Calu3 (cell line): ENCODE measurements at regions not wholly inside any gene's neighbourhood (a gene's known extent, or its start where the extent isn't known, plus 50 kb on each side); places are given as distances from the start of the nearest gene placed in this dataset.

Experiments used
- BruUV-seq: library from RNA; stranded (reverse); fragments of 400-500 nt; replicated peaks from 2 replicates; lab custom pipeline; 2021; lab: Mats Ljungman, UMichigan
- CTCF ChIA-PET: fragments of 300-600 bp; sonication (Branson Sonifier 250); formaldehyde crosslinking; loops from one replicate; lab custom pipeline; 2022; ENCODE audit warnings: antibody characterized with exemption; lab: Charles Lee
- DNase-seq: peaks from one replicate; pipeline ENCODE4 v3.0.0; 2022
- H3K27ac Mint-ChIP-seq: one replicate; pipeline ENCODE4 v1.8.0; 2022; ENCODE audit warnings: mixed read lengths; ENCODE audit not compliant: unreplicated experiment
- H3K27me3 Mint-ChIP-seq: one replicate; pipeline ENCODE4 v1.8.0; 2022; ENCODE audit warnings: mixed read lengths; ENCODE audit not compliant: unreplicated experiment
- H3K36me3 Mint-ChIP-seq: one replicate; pipeline ENCODE4 v1.8.0; 2022; ENCODE audit warnings: mild to moderate bottlenecking, moderate library complexity, mixed read lengths; ENCODE audit not compliant: insufficient read depth, unreplicated experiment
- H3K4me1 Mint-ChIP-seq: one replicate; pipeline ENCODE4 v1.8.0; 2022; ENCODE audit warnings: mild to moderate bottlenecking, low read depth, mixed read lengths; ENCODE audit not compliant: unreplicated experiment
- H3K4me3 Mint-ChIP-seq: one replicate; pipeline ENCODE4 v1.8.0; 2022; ENCODE audit warnings: mild to moderate bottlenecking, low read depth, moderate library complexity, mixed read lengths; ENCODE audit not compliant: unreplicated experiment
- H3K9me3 Mint-ChIP-seq: one replicate; pipeline ENCODE4 v1.8.0; 2022; ENCODE audit warnings: low read depth, mixed read lengths; ENCODE audit not compliant: unreplicated experiment
- intact Hi-C: fragments of 100-400 bp; cut with micrococcal nuclease; formaldehyde crosslinking; loops from one replicate; pipeline ENCODE4 v1.10.0; 2022; ENCODE audit not compliant: unreplicated experiment
- TF ChIP-seq, protein P1 (sequence below): fragments of 200-600 bp; IDR thresholded peaks from one replicate; pipeline ENCODE4 v1.8.0; 2022; ENCODE audit warnings: antibody characterized with exemption; ENCODE audit not compliant: unreplicated experiment

DNA sequence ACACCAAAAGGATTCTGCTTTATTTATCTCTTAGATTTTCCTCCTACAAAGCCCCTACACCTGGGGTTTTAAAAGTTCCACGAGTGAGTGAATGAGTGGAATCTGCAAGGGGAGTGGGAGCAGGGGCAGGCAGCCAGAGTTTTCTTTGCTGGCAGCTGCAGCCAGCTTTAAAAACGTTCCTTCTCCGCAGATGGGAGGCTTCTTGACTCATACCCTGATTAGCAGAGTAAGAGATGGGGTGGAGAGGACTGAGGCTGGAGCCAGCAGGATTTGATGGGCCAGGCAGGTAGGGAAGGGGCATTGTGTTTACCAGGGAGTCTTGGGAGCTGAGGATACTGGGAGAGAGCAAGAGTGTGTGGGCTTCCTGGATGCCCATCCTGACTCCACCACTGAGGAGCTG is 99.6 kb upstream of the TNP1 start:
- TF ChIP-seq, protein P1, sequence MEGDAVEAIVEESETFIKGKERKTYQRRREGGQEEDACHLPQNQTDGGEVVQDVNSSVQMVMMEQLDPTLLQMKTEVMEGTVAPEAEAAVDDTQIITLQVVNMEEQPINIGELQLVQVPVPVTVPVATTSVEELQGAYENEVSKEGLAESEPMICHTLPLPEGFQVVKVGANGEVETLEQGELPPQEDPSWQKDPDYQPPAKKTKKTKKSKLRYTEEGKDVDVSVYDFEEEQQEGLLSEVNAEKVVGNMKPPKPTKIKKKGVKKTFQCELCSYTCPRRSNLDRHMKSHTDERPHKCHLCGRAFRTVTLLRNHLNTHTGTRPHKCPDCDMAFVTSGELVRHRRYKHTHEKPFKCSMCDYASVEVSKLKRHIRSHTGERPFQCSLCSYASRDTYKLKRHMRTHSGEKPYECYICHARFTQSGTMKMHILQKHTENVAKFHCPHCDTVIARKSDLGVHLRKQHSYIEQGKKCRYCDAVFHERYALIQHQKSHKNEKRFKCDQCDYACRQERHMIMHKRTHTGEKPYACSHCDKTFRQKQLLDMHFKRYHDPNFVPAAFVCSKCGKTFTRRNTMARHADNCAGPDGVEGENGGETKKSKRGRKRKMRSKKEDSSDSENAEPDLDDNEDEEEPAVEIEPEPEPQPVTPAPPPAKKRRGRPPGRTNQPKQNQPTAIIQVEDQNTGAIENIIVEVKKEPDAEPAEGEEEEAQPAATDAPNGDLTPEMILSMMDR = no peak
- CTCF ChIA-PET = interaction anchor here (0.7 kb wide), 1 partner anchor 74 kb away, joined by 3 read pairs; no protein-coding TSS in a partner anchor
- BruUV-seq = no TSS peak

DNA sequence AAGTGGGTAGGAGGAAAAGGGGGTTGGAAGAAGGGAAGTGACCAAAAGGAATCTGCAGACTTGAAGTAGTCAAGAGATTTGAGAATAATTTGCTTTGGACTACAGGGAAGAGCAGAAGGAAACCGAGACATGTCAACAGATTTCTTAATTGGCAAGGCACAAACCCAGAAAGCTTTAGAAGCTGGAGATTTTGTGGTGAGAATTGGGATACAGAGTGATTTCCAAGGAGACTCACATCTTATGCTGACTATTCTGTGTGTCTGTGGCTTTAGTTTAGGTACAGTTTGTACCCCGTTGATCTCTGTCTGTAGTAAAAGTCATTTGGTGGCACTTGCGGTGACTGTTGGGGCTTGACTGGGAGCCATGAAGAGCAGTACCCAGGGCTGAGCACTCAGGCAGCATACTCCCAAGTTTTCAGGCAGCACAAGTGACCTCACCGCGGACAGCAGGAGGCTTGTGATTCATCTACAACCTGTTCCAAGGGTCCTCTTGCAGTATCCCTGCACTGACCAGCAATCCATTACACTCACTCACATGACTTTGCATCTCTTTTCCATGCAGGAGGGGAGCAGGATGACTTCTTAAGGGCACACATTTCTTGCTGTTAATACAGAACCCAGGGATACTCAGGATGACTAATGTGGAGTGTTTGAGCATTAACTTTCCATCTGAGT is 97.1 kb upstream of the TNP1 start:
- no peaks in the 10 kb centered on the region for H3K27me3 Mint-ChIP-seq
- no peaks in the 10 kb centered on the region for H3K4me1 Mint-ChIP-seq
- H3K27ac Mint-ChIP-seq = no peak overlapping the region
- intact Hi-C loops = no loop called here
- peaks cover 7% of the 10 kb centered on the region for H3K9me3 Mint-ChIP-seq
- no peak overlapping the region for H3K4me3 Mint-ChIP-seq
- no peak for DNase-seq
- CTCF ChIA-PET = no interaction called here
- TF ChIP-seq, protein P1 = no peak
- no peaks in the 10 kb centered on the region for H3K36me3 Mint-ChIP-seq
- no TSS peak for BruUV-seq

More for the DNA sequence above, 99.6 kb upstream of the TNP1 start:
- no peak overlapping the region for H3K4me3 Mint-ChIP-seq
- H3K27ac Mint-ChIP-seq = no peak overlapping the region
- DNase-seq = no peak
- peaks cover 2% of the 10 kb centered on the region for H3K9me3 Mint-ChIP-seq
- intact Hi-C loops = no loop called here
- no peaks in the 10 kb centered on the region for H3K4me1 Mint-ChIP-seq
- H3K27me3 Mint-ChIP-seq = no peaks in the 10 kb centered on the region
- H3K36me3 Mint-ChIP-seq = no peaks in the 10 kb centered on the region

DNA sequence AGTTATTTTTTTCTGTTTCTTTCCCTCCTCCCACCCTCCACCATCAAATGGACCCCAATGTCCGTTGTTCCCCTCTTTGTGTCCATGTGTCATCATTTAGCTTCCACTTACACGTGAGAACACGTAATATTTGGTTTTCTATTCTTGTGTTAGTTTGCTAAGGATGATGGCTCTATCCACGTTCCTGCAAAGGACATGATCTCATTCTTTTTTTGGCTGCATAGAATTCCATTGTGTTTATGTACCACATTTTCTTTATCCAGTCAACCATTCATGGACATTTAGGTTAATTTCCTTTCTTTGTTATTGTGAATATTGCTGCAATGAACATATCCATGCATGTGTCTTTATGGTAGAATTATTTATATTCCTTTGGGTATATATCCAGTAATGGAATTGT is 91.3 kb upstream of the TNP1 start:
- peaks cover 5% of the 10 kb centered on the region for H3K9me3 Mint-ChIP-seq
- no peaks in the 10 kb centered on the region for H3K4me1 Mint-ChIP-seq
- no TSS peak for BruUV-seq
- H3K4me3 Mint-ChIP-seq = no peak overlapping the region
- H3K36me3 Mint-ChIP-seq = no peaks in the 10 kb centered on the region
- TF ChIP-seq, protein P1 = no peak
- intact Hi-C loops = no loop called here
- H3K27ac Mint-ChIP-seq = no peak overlapping the region
- H3K27me3 Mint-ChIP-seq = no peaks in the 10 kb centered on the region
- CTCF ChIA-PET = no interaction called here
- DNase-seq = no peak

DNA sequence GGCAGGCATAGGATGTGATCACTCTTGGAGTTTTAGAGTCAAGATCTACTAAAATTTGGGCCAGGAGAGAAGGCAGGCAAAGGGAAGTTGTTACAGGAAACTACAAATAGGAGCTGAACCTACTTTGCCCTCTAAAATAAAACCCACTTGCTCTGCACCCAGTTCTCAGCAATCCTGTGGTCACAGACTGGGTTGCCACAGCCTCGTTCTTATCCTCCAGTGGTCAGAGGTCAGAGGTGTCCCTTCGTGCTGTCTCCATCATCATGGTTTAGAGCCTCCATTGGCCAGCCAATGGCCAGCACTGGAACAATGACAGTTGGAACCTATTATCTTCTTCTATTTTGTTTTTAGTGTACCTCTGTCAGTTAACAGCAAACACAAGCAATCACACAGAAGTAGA is 90.7 kb upstream of the TNP1 start:
- intact Hi-C loops = no loop called here
- no TSS peak for BruUV-seq

More for the DNA sequence above, 90.7 kb upstream of the TNP1 start:
- H3K4me1 Mint-ChIP-seq = no peaks in the 10 kb centered on the region
- DNase-seq = no peak
- H3K36me3 Mint-ChIP-seq = no peaks in the 10 kb centered on the region
- TF ChIP-seq, protein P1 = no peak
- no peak overlapping the region for H3K27ac Mint-ChIP-seq
- CTCF ChIA-PET = no interaction called here
- no peaks in the 10 kb centered on the region for H3K27me3 Mint-ChIP-seq
- no peak overlapping the region for H3K4me3 Mint-ChIP-seq
- peaks cover 5% of the 10 kb centered on the region for H3K9me3 Mint-ChIP-seq
